PC-9 (cell line): ENCODE measurements at regions not wholly inside any gene's neighbourhood (a gene's known extent, or its start where the extent isn't known, plus 50 kb on each side); places are given as distances from the start of the nearest gene placed in this dataset.

Experiments used
- CTCF ChIP-seq: fragments of 200-600 bp; sonication (generic); conservative IDR thresholded peaks from 2 replicates; pipeline ENCODE4 v1.6.1; 2017; ENCODE audit warnings: mixed run types, antibody characterized with exemption, mild to moderate bottlenecking, moderate library complexity
- EZH2 ChIP-seq: fragments of 200-600 bp; sonication (generic); IDR thresholded peaks from 2 replicates; pipeline ENCODE4 v1.8.0; 2017; ENCODE audit warnings: antibody characterized with exemption, low read depth

- TF ChIP-seq CTCF (no peak), EZH2 (no peak)
Observed at GRCh38 chr18:24548583-24548982, 88.1 kb downstream of the HRH4 start.
